ENCODE measurements at regions not wholly inside any gene's neighbourhood (a gene's known extent, or its start where the extent isn't known, plus 50 kb on each side); places are given as distances from the start of the nearest gene placed in this dataset.

DNA sequence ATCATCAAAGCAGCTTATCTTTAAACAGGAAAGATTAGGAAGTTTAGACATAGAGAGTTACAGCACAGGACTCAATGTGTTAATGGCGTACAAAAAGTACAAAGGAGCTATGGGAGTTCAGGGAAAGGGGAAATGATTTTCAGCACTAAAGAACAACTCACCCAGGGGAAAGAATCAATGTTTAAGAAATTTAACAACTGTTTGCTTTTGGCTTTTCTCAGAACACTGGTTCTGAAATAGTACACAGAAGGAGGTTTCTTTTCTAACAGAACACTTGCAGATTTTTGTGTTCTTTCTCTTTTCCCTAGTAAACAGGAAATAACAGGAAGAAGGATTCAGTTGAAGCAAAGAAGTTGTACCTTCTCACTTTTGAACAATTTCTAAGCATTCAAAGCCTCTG is 71.3 kb upstream of the GHR start:
- DNase-seq (ENCODE audit: low read depth) = no peak

DNA sequence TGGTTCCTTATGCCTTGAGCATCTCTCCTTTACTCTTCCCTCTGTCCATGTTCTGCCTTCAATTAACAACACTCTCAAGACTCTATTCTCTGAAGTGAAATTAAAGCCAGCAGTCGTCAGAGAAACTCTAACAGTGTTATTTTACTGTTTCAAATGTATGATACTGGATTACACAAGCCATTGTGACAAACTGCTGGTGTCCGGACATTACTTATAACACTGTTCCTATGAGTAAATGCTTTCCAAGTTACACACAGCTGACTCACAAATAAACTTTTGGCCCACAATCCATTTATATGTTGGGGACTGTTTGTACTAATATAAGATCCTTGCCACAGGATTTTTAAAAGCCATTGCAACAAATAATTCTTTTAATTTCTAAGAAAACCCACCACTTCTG is 63.2 kb upstream of the GHR start:
- no peak for DNase-seq (ENCODE audit: low read depth)

DNA sequence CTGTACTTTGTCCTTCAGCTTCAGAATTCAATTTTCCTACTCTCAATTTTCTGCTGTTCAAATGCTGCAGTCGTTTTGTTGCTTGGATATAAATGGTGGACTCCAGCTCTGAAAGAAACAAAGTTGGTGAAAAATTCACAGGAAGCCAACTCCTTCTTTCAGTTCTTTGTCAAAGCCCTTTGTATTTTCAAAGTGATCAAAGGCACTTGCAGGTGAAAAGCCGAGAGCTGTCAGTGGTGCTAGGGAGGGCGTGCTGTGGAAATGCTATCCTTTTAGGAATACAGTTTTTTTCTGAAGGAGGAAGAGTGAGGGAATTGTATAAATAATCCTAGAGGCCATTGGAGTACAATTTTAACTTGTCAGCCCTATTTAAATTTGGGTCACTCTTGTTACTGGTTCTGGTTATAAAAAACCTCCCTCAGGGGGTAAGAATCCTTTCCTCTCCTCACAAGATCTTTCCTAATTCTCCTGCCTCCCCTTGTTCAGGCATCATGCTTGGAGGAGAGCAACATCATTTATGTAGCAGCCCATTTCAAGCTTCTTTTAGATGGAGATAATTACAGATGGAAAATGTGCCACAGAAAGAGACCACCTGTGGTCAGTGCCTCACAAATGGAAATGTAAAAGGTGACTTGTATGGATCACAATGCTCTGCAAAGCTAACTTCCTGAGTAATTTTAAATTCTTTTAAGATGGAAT is 62.5 kb upstream of the GHR start:
- no peak for DNase-seq (ENCODE audit: low read depth)

DNA sequence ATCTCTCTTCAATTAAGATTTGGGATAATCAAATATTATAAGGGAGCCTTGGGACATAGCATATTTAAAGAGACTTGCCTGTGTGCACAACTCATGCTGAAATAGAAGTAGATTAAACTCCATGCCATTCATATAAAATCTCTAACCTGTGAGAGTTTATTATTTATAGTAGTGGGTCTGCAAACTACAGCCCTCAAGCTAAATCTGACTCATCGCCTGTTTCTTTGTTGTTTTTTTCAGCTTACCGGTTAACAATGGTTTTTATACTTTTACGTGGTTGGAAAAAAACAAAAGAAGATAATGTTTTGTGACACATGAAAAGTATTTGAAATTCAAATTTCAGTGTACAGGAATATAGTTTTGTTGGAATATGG is 61.9 kb upstream of the GHR start:
- no peak for DNase-seq (ENCODE audit: low read depth)

DNA sequence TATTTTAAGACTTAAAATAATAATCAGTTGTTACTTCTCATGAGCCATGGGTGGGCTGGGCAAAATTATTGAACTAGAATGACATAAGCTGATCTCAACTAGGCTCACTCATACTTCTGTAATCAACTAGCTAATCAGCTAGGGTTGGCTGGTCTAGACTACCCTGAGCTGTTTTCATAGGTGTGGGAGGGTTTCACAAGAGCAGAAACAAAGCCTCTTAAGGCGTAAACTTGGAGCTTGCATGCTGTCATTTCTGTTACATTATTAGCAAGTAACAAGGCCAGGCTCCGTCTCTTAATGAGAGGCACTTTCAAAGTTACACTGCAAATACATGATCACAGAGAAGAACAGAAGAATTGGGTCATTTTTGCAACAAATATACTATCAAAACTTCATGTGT is 57.2 kb upstream of the GHR start:
- DNase-seq (ENCODE audit: low read depth) = no peak
